HG02981 (cell line): ENCODE measurements at regions not wholly inside any gene's neighbourhood (a gene's known extent, or its start where the extent isn't known, plus 50 kb on each side); places are given as distances from the start of the nearest gene placed in this dataset.

Source experiments
- ATAC-seq: cut with Tn5 transposase; IDR thresholded peaks from one replicate; pipeline ENCODE4 v1.9.1; 2021; ENCODE audit warnings: mild to moderate bottlenecking, moderate library complexity; ENCODE audit not compliant: unreplicated experiment

DNA sequence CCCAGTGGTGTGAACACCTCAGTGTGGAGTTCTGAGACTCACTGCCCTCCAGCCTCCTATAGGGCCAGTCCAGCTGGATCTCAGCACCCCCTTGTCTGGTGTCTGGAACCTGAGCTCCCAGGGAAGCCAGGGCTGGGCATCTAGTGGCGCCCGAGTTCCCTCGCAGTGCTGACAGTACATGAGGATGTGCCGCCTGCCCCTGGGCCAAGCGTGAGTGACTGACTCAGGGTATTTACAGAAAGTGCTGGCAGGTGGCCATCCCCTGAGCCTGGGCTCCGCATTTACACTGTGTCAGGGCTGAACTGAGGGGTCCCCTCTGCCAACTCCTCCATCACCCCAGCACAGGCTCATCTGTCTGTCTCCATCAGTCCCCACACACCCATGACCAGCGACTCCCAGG is 185.3 kb downstream of the BRD1 start:
- ATAC-seq, result no peak

GRCh38 chr22:49641770-49642313 is 185.8 kb downstream of the BRD1 start:
- ATAC-seq, result no peak

DNA sequence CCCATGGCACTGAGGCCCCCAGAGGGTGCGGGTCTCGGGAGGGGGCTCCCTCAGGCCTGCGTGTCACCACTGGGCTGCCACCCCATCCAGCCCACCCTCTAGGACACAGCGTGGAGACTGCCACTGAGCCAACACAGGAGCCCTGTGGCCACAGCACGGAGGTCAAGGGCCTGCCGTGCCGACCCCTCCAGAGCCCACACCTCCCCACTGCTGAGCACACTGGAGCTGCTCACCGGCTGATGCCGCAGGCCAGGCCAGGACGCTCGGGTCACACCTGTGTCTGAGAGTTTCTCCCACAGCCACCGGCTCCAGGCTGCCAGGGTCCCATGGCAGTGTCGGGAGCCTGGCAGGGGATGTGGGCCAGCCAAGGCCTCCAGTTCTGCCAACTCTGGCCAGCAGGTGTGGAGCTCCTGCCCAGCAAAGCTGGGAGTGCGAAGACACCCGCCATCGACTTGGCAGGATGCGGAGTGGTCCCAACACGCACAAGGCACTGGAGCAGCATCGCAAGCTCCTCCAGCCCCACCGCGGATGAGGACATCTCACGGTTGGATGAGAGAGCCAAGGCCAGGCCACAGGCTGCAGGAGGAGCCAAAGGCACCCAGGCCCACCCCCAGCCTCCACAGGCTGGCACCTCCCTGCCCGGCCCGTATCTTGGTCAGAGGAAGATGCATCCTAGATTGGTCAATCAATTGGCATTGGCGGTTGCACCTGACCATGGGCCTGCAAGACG is 187.1 kb downstream of the BRD1 start:
- ATAC-seq, result no peak

GRCh38 chr22:49639956-49640355 is 187.7 kb downstream of the BRD1 start:
- no peak for ATAC-seq

DNA sequence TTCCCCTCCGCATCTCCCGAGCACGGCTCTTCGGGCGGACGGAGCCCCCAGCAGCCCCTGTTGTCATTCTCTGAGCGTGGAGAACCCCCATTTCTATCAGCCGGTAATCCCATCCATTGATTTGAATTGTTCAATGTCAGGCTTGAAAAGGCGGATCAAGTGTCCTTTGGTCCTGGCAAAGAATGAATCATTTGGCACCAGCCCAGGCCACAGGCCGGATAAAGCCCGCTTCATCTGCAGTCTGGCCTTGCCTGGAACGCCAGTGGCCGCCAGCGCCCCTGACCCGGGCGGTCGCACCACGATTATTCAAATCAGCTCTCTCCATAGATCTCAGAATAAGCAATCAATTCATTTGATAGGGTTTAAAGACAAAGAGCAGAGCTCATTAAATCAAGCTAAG is 188.9 kb downstream of the BRD1 start:
- no peak for ATAC-seq

DNA sequence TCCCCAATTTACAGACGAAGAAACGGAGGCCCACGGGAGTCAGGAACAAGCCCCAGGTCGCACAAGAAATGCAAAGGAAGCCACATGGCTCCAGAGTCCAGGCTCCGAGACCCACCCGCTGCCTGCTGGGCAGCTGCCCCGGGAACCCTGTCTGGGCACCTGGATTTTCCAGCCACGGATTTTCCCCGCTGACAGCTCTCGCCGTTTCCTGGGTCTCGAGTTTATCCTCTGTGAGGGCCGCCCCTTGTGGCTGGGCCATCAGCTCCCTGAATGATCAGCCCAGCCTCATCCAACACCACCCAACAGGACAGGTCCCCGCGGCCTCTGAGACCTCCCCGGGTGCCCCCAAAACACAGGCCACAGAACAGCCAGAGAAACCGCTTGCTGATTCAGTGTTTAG is 189.7 kb downstream of the BRD1 start:
- no peak for ATAC-seq

GRCh38 chr22:49637255-49637760 is 190.4 kb downstream of the BRD1 start:
- no peak for ATAC-seq

DNA sequence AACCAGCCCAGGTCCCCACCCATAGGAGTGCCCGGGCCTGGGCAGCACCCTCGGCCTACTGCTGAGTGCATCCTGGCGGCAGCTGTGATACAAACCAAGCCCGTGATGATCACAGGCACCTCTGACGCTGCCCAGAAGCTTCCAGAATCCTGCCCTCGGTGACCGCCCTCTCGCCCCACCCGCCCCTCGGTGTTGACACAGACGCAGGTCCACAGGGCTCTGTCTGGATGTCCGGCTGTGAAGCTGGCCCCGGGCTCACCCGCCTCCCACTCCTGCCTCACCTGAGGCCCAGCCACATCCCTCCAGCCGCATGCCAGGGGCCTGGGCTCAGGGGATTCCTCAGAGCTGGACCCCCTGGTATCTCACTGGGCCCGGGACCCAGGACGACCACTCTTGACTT is 191.0 kb downstream of the BRD1 start:
- ATAC-seq, result no peak

DNA sequence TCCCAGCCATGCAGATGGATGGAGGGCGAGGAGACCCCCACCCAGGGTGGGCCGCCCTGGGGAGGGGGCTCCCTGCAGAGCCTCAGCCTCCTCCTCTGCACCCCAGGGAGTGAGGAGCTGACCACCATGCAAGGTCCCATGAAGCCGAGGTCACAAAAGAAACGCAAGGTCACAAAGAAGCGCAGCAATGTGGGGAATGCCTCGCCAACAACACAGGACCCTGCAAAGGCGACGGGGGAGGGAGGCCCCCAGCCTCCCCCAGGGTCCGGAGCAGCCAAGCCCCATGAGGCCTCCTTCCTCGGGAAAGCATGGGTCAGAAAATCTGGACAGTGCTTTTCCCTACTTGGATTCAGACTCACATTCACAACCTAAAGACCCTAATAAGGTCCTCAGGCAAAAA is 191.5 kb downstream of the BRD1 start:
- no peak for ATAC-seq

- no peak for ATAC-seq
These were observed 193.5 kb downstream of the BRD1 start for GRCh38 chr22:49634006-49634772.

- ATAC-seq, result no peak
These were observed 194.7 kb downstream of the BRD1 start for GRCh38 chr22:49633010-49633324.

GRCh38 chr22:49632199-49633009 is 195.3 kb downstream of the BRD1 start:
- ATAC-seq, result no peak

GRCh38 chr22:49630448-49630946 is 197.2 kb downstream of the BRD1 start:
- no peak for ATAC-seq

- no peak for ATAC-seq
These were observed 197.9 kb downstream of the BRD1 start for GRCh38 chr22:49629586-49630447.

DNA sequence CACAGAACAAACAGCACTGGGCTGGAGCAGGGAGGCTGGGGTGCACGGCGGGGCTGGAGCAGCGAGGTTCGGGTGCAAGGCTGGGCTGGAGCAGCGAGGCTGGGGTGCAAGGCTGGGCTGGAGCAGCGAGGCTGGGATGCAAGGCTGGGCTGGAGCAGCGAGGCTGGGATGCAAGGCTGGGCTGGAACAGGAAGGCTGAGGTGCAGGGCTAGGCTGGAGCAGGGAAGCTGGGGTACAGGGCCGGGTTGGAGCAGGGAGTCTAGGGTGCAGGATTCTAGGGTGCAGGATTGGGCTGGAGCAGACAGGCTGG is 198.5 kb downstream of the BRD1 start:
- ATAC-seq, result no peak

GRCh38 chr22:49628391-49629260 is 199.0 kb downstream of the BRD1 start:
- ATAC-seq, result no peak

- ATAC-seq, result no peak
These were observed 200.2 kb downstream of the BRD1 start for GRCh38 chr22:49627217-49628181.
